Panc1 (cell line): ENCODE measurements at regions not wholly inside any gene's neighbourhood (a gene's known extent, or its start where the extent isn't known, plus 50 kb on each side); places are given as distances from the start of the nearest gene placed in this dataset.

Experiments
- ATAC-seq: fragments of 200-7000 bp; cut with Tn5 transposase; 2 replicates; pipeline ENCODE4 v1.9.1; 2020; ENCODE audit warnings: mild to moderate bottlenecking, moderate library complexity
- BruUV-seq: library from RNA; stranded (reverse); fragments of 400-500 nt; replicated peaks from 2 replicates; lab custom pipeline; 2021; lab: Mats Ljungman, UMichigan
- CTCF ChIA-PET: fragments of 300-600 bp; sonication (Branson Sonifier 250); formaldehyde crosslinking; loops from one replicate; lab custom pipeline; 2022; ENCODE audit warnings: antibody characterized with exemption; lab: Charles Lee
- POLR2A ChIA-PET: fragments of 300-600 bp; sonication (Branson Sonifier 250); formaldehyde crosslinking; loops from one replicate; lab custom pipeline; 2022; ENCODE audit warnings: antibody characterized with exemption; lab: Charles Lee
- DNase-seq: peaks from one replicate; pipeline ENCODE4 v3.0.0-alpha.2; 2010; ENCODE audit warnings: low read depth, low spot score
- H3K27ac ChIP-seq: 2 replicates; pipeline ENCODE4 v1.5.1; 2011; ENCODE audit warnings: mild to moderate bottlenecking, low read length, inconsistent platforms
- H3K27me3 ChIP-seq: fragments of 200-500 bp; sonication (Bioruptor generic); 2 replicates; pipeline ENCODE4 v1.6.0; 2014; ENCODE audit warnings: low read length, inconsistent platforms; ENCODE audit not compliant: control insufficient read depth, insufficient read depth
- H3K36me3 ChIP-seq: fragments of 200-500 bp; sonication (Bioruptor generic); 2 replicates; pipeline ENCODE4 v1.5.1; 2014; ENCODE audit warnings: inconsistent platforms, mild to moderate bottlenecking, low read length, moderate library complexity; ENCODE audit not compliant: control insufficient read depth, insufficient read depth
- H3K4me1 ChIP-seq: 2 replicates; pipeline ENCODE4 v1.5.1; 2011; ENCODE audit warnings: inconsistent platforms, mild to moderate bottlenecking, low read length, moderate library complexity; ENCODE audit not compliant: control insufficient read depth, insufficient read depth
- H3K4me3 ChIP-seq, 2 experiments: 2 replicates each; pipeline ENCODE4 v1.5.1; 2011 to 2012; ENCODE audit warnings: low read depth in 2 of 2, low read length in 2 of 2, mild to moderate bottlenecking in 2 of 2, inconsistent platforms in 1 of 2, moderate library complexity in 1 of 2
- H3K9me3 ChIP-seq: fragments of 200-500 bp; sonication (Bioruptor generic); 2 replicates; pipeline ENCODE4 v1.5.1; 2014; ENCODE audit warnings: low read depth, mild to moderate bottlenecking, inconsistent platforms, low read length, moderate library complexity; ENCODE audit not compliant: control insufficient read depth, insufficient read depth
- CTCF ChIP-seq: fragments of 450-650 bp; IDR thresholded peaks from 2 replicates; pipeline ENCODE4 v1.5.1; 2017; ENCODE audit warnings: mild to moderate bottlenecking
- POLR2AphosphoS5 ChIP-seq: IDR thresholded peaks from 2 replicates; pipeline ENCODE4 v1.6.1; 2012; ENCODE audit warnings: mild to moderate bottlenecking, low read depth, low read length, moderate library complexity
- REST ChIP-seq, 2 experiments: IDR thresholded peaks; 2 replicates each; pipeline ENCODE4 v1.6.1; 2011 to 2012; ENCODE audit warnings: low read depth in 2 of 2, control low read depth in 1 of 2, low read length in 1 of 2, mild to moderate bottlenecking in 1 of 2, moderate library complexity in 1 of 2; ENCODE audit not compliant: insufficient read depth in 1 of 2
- SIN3A ChIP-seq: IDR thresholded peaks from 2 replicates; pipeline ENCODE4 v1.6.1; 2012; ENCODE audit warnings: low read depth, mild to moderate bottlenecking, low read length, moderate library complexity, borderline replicate concordance; ENCODE audit not compliant: insufficient read depth
- TCF7L2 ChIP-seq: IDR thresholded peaks from 2 replicates; pipeline ENCODE4 v1.6.1; 2011; ENCODE audit warnings: mild to moderate bottlenecking, low read depth, low read length, inconsistent platforms
- in situ Hi-C: cut with HindIII; loops from 2 replicates; pipeline ENCODE4 v1.10.0; 2016; ENCODE audit warnings: low sequenced_read_pairs, low pct_unique_long_range_greater_than_20kb
- intact Hi-C: fragments of 100-400 bp; cut with micrococcal nuclease; formaldehyde crosslinking; loops from one replicate; pipeline ENCODE4 v1.10.0; 2022; ENCODE audit not compliant: unreplicated experiment

GRCh38 chr13:80070024-80070703 is 270.8 kb downstream of the SPRY2 start:
- TF ChIP-seq CTCF (no peak), REST (IDR thresholded peaks at IDR 0.05; ENCODE audit: insufficient read depth in 1 of 2, low read depth in 2 of 2, low read length in 1 of 2) (no peak), SIN3A (no peak), TCF7L2 (no peak), POLR2AphosphoS5 (no peak)
- intact Hi-C loops: no loop called here
- ATAC-seq (no peak), DNase-seq (no peak)
- H3K4me1 ChIP-seq: peaks cover 5% of the 10 kb centered on the region; the same call in 1 of the 2 replicates
- H3K36me3 ChIP-seq: no peaks in the 10 kb centered on the region
- H3K27me3 ChIP-seq: no peaks in the 10 kb centered on the region
- BruUV-seq: no TSS peak
- CTCF ChIA-PET: no interaction called here
- H3K9me3 ChIP-seq: no peaks in the 10 kb centered on the region
- no peak overlapping the region for H3K27ac ChIP-seq
- in situ Hi-C loops: no loop called here
- H3K4me3 ChIP-seq: no peak overlapping the region
- POLR2A ChIA-PET: no interaction called here

- POLR2A ChIA-PET: no interaction called here
- intact Hi-C loops (no loop called here), in situ Hi-C loops (no loop called here)
- no peak for TF ChIP-seq TCF7L2
- TF ChIP-seq SIN3A: no peak
- TF ChIP-seq REST (IDR thresholded peaks at IDR 0.05; ENCODE audit: insufficient read depth in 1 of 2, low read depth in 2 of 2, low read length in 1 of 2): no peak
- no peak for TF ChIP-seq POLR2AphosphoS5
- no peak for TF ChIP-seq CTCF
- Histone ChIP-seq H3K9me3 (no peaks in the 10 kb centered on the region), H3K27ac (no peak overlapping the region), H3K4me3 (no peak overlapping the region), H3K4me1 (peaks cover 5% of the 10 kb centered on the region; the same call in 1 of the 2 replicates), H3K36me3 (no peaks in the 10 kb centered on the region), H3K27me3 (no peaks in the 10 kb centered on the region)
- BruUV-seq: no TSS peak
- DNase-seq: no peak
- no peak for ATAC-seq
- CTCF ChIA-PET: no interaction called here
These were observed 271.6 kb downstream of the SPRY2 start for GRCh38 chr13:80069374-80069773.
